ENCODE measurements at regions not wholly inside any gene's neighbourhood (a gene's known extent, or its start where the extent isn't known, plus 50 kb on each side); places are given as distances from the start of the nearest gene placed in this dataset.

DNA sequence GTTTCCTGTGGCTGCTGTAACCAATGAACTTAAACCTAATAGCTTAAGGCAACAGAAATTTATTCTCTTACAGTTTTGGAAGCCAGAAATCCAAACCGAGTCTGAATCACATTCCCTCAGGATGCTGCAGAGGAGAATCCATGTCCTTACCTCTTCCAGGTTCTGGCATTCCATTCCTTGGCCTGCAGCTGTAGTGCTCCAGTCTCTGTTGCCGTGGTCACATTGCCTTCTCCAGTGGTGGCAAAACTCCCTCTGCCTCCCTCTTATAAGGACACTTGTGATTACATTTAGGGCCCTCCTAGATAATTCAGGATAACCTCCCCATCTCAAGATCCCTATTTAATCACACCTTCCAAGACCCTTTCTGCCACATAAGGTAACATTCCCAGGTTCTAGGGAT, 88.7 kb upstream of the SHB start:
- no peak overlapping the region for H3K4me2 ChIP-seq (ENCODE audit: low read depth, low read length, poor library complexity, severe bottlenecking)
- H3K27ac ChIP-seq (ENCODE audit: low read depth, low read length) = no peak overlapping the region
- no peaks in the 10 kb centered on the region for H3K9me2 ChIP-seq (replicated peaks; ENCODE audit: insufficient read depth, low read length)
- no peak overlapping the region for H3K4me3 ChIP-seq (ENCODE audit: insufficient read depth, low read length, poor library complexity, severe bottlenecking)
- no peaks in the 10 kb centered on the region for H3K79me2 ChIP-seq (ENCODE audit: insufficient read depth, low read length)
- no peaks in the 10 kb centered on the region for H3K27me3 ChIP-seq (ENCODE audit: low read length)
- H3K9me3 ChIP-seq (ENCODE audit: insufficient read depth, low read length) = no peaks in the 10 kb centered on the region
- H3F3A ChIP-seq (ENCODE audit: insufficient read depth) = no peaks in the 10 kb centered on the region
- H2AFZ ChIP-seq (ENCODE audit: low read depth, low read length, severe bottlenecking) = no peak overlapping the region
- H4K20me1 ChIP-seq (ENCODE audit: low read depth, low read length) = no peaks in the 10 kb centered on the region
- no peak for TF ChIP-seq EZH2phosphoT487 (conservative IDR thresholded peaks at IDR 0.05; ENCODE audit: low read length)
- TF ChIP-seq, protein P1, sequence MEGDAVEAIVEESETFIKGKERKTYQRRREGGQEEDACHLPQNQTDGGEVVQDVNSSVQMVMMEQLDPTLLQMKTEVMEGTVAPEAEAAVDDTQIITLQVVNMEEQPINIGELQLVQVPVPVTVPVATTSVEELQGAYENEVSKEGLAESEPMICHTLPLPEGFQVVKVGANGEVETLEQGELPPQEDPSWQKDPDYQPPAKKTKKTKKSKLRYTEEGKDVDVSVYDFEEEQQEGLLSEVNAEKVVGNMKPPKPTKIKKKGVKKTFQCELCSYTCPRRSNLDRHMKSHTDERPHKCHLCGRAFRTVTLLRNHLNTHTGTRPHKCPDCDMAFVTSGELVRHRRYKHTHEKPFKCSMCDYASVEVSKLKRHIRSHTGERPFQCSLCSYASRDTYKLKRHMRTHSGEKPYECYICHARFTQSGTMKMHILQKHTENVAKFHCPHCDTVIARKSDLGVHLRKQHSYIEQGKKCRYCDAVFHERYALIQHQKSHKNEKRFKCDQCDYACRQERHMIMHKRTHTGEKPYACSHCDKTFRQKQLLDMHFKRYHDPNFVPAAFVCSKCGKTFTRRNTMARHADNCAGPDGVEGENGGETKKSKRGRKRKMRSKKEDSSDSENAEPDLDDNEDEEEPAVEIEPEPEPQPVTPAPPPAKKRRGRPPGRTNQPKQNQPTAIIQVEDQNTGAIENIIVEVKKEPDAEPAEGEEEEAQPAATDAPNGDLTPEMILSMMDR (IDR thresholded peaks at IDR 0.05; ENCODE audit: insufficient read depth, low read length, poor library complexity, severe bottlenecking) = no peak
- no peak overlapping the region for H3K9ac ChIP-seq (ENCODE audit: low read length)
- no peaks in the 10 kb centered on the region for H3K36me3 ChIP-seq (ENCODE audit: low read length)

- TF ChIP-seq, protein P1 (IDR thresholded peaks at IDR 0.05; ENCODE audit: insufficient read depth, low read length, poor library complexity, severe bottlenecking) = no peak
- TF ChIP-seq EZH2phosphoT487 (conservative IDR thresholded peaks at IDR 0.05; ENCODE audit: low read length) = no peak
- no peaks in the 10 kb centered on the region for H3K9me3 ChIP-seq (ENCODE audit: insufficient read depth, low read length)
- no peaks in the 10 kb centered on the region for H3F3A ChIP-seq (ENCODE audit: insufficient read depth)
- no peak overlapping the region for H3K27ac ChIP-seq (ENCODE audit: low read depth, low read length)
- H3K36me3 ChIP-seq (ENCODE audit: low read length) = no peaks in the 10 kb centered on the region
- H3K27me3 ChIP-seq (ENCODE audit: low read length) = no peaks in the 10 kb centered on the region
- no peak overlapping the region for H3K4me2 ChIP-seq (ENCODE audit: low read depth, low read length, poor library complexity, severe bottlenecking)
- H4K20me1 ChIP-seq (ENCODE audit: low read depth, low read length) = no peaks in the 10 kb centered on the region
- no peak overlapping the region for H3K9ac ChIP-seq (ENCODE audit: low read length)
- no peaks in the 10 kb centered on the region for H3K79me2 ChIP-seq (ENCODE audit: insufficient read depth, low read length)
- H3K4me3 ChIP-seq (ENCODE audit: insufficient read depth, low read length, poor library complexity, severe bottlenecking) = no peak overlapping the region
- H3K9me2 ChIP-seq (replicated peaks; ENCODE audit: insufficient read depth, low read length) = no peaks in the 10 kb centered on the region
- no peak overlapping the region for H2AFZ ChIP-seq (ENCODE audit: low read depth, low read length, severe bottlenecking)
Observed at GRCh38 chr9:38154501-38155421, 85.7 kb upstream of the SHB start.

- H3K36me3 ChIP-seq (ENCODE audit: low read length) = no peaks in the 10 kb centered on the region
- H3K27ac ChIP-seq (ENCODE audit: low read depth, low read length) = no peak overlapping the region
- H3K79me2 ChIP-seq (ENCODE audit: insufficient read depth, low read length) = no peaks in the 10 kb centered on the region
- no peaks in the 10 kb centered on the region for H3F3A ChIP-seq (ENCODE audit: insufficient read depth)
- H2AFZ ChIP-seq (ENCODE audit: low read depth, low read length, severe bottlenecking) = no peak overlapping the region
- H3K9ac ChIP-seq (ENCODE audit: low read length) = no peak overlapping the region
- no peaks in the 10 kb centered on the region for H3K27me3 ChIP-seq (ENCODE audit: low read length)
- no peaks in the 10 kb centered on the region for H4K20me1 ChIP-seq (ENCODE audit: low read depth, low read length)
- TF ChIP-seq, protein P1 (IDR thresholded peaks at IDR 0.05; ENCODE audit: insufficient read depth, low read length, poor library complexity, severe bottlenecking) = no peak
- TF ChIP-seq EZH2phosphoT487 (conservative IDR thresholded peaks at IDR 0.05; ENCODE audit: low read length) = no peak
- H3K4me3 ChIP-seq (ENCODE audit: insufficient read depth, low read length, poor library complexity, severe bottlenecking) = no peak overlapping the region
- no peaks in the 10 kb centered on the region for H3K9me3 ChIP-seq (ENCODE audit: insufficient read depth, low read length)
- no peak overlapping the region for H3K4me2 ChIP-seq (ENCODE audit: low read depth, low read length, poor library complexity, severe bottlenecking)
- H3K9me2 ChIP-seq (replicated peaks; ENCODE audit: insufficient read depth, low read length) = no peaks in the 10 kb centered on the region
Observed at GRCh38 chr9:38153910-38154291, 84.9 kb upstream of the SHB start.

Measured in SU-DHL-6 (cell line).